ENCODE measurements at regions not wholly inside any gene's neighbourhood (a gene's known extent, or its start where the extent isn't known, plus 50 kb on each side); places are given as distances from the start of the nearest gene placed in this dataset.

GRCh38 chr4:20512033-20512792 is 188.0 kb upstream of the PACRGL start:
- TF ChIP-seq CTCF (IDR thresholded peaks at IDR 0.05) (no peak), POLR2A (IDR thresholded peaks at IDR 0.05) (no peak)
